CD14-positive monocyte (primary cell): ENCODE measurements at regions not wholly inside any gene's neighbourhood (a gene's known extent, or its start where the extent isn't known, plus 50 kb on each side); places are given as distances from the start of the nearest gene placed in this dataset.

Experiments
- DNase-seq, 3 donors: peaks; one replicate each; pipeline ENCODE4 v3.0.0-alpha.2; 2011 to 2022
- H2AFZ ChIP-seq: 2 replicates; pipeline ENCODE4 v1.6.0; 2012; ENCODE audit warnings: mild to moderate bottlenecking, low read depth, low read length, inconsistent platforms; ENCODE audit not compliant: insufficient read depth, poor library complexity, severe bottlenecking
- H3K27ac ChIP-seq, 2 donors: 1 replicate in 1 of 2; 2 replicates in 1 of 2; pipeline ENCODE4 v1.5.1; 2012 to 2013; ENCODE audit warnings: low read length in 2 of 2, control low read depth in 1 of 2, inconsistent platforms in 1 of 2, low read depth in 1 of 2, mild to moderate bottlenecking in 1 of 2
- H3K27me3 ChIP-seq, 2 donors: one replicate each; pipeline versions ENCODE4 v1.6.0 to v1.6.1; 2011 to 2013; ENCODE audit warnings: low read length in 2 of 2; ENCODE audit not compliant: control insufficient read depth in 2 of 2, insufficient read depth in 2 of 2
- H3K36me3 ChIP-seq, 2 donors: replicated peaks in 1 of 2; 1 replicate in 1 of 2; 2 replicates in 1 of 2; pipeline versions ENCODE4 v1.5.1 to v1.6.1; 2012 to 2013; ENCODE audit warnings: low read length in 2 of 2, control low read depth in 1 of 2, inconsistent platforms in 1 of 2, mild to moderate bottlenecking in 1 of 2; ENCODE audit not compliant: insufficient read depth in 2 of 2, control insufficient read depth in 1 of 2
- H3K4me1 ChIP-seq, 2 donors: 1 replicate in 1 of 2; 2 replicates in 1 of 2; pipeline versions ENCODE4 v1.5.1 to v1.6.1; 2012 to 2013; ENCODE audit warnings: low read length in 2 of 2, control low read depth in 1 of 2, inconsistent platforms in 1 of 2, mild to moderate bottlenecking in 1 of 2, moderate library complexity in 1 of 2; ENCODE audit not compliant: insufficient read depth in 2 of 2, control insufficient read depth in 1 of 2
- H3K4me2 ChIP-seq: replicated peaks from 2 replicates; pipeline ENCODE3; 2012; ENCODE audit warnings: low read length, moderate library complexity, mild to moderate bottlenecking; ENCODE audit not compliant: poor library complexity, severe bottlenecking; ENCODE audit errors: extremely low read depth
- H3K4me3 ChIP-seq, 3 experiments: fragments of 200-600 bp in 1 of 3; sonication (generic) in 1 of 3; replicated peaks in 1 of 3; 1 replicate in 2 of 3; 2 replicates in 1 of 3; pipeline ENCODE4 v1.5.1; 2011 to 2013; ENCODE audit warnings: low read length in 3 of 3, mild to moderate bottlenecking in 3 of 3, control low read depth in 2 of 3, low read depth in 2 of 3, inconsistent platforms in 1 of 3, moderate library complexity in 1 of 3
- H3K79me2 ChIP-seq: 2 replicates; pipeline ENCODE4 v1.6.0; 2012; ENCODE audit warnings: mild to moderate bottlenecking, control low read depth, inconsistent platforms, low read length, moderate library complexity; ENCODE audit not compliant: insufficient read depth
- H3K9ac ChIP-seq: 2 replicates; pipeline ENCODE4 v1.6.0; 2017; ENCODE audit warnings: low read length, mild to moderate bottlenecking; ENCODE audit not compliant: insufficient read depth, poor library complexity, severe bottlenecking
- H3K9me3 ChIP-seq, 2 donors: replicated peaks in 1 of 2; 1 replicate in 1 of 2; 2 replicates in 1 of 2; pipeline versions ENCODE4 v1.5.1 to v1.6.1; 2012 to 2013; ENCODE audit warnings: low read length in 2 of 2, control low read depth in 1 of 2; ENCODE audit not compliant: control insufficient read depth in 1 of 2, insufficient read depth in 1 of 2
- H4K20me1 ChIP-seq: 2 replicates; pipeline ENCODE4 v1.6.0; 2012; ENCODE audit warnings: mild to moderate bottlenecking, low read length, control low read depth, moderate library complexity; ENCODE audit not compliant: insufficient read depth
- H3K27ac Mint-ChIP-seq, 7 donors: one replicate each; pipeline ENCODE4 v1.8.0; 2020; ENCODE audit warnings: mild to moderate bottlenecking in 7 of 7, mixed read lengths in 7 of 7, moderate library complexity in 6 of 7, inconsistent platforms in 2 of 7
- H3K27me3 Mint-ChIP-seq, 3 donors: one replicate each; pipeline ENCODE4 v1.8.0; 2021 to 2022; ENCODE audit warnings: low read depth in 3 of 3, mild to moderate bottlenecking in 3 of 3, mixed read lengths in 3 of 3, moderate library complexity in 3 of 3, inconsistent platforms in 1 of 3
- H3K36me3 Mint-ChIP-seq, 2 donors: one replicate each; pipeline ENCODE4 v1.8.0; 2020; ENCODE audit warnings: mixed read lengths in 2 of 2, inconsistent platforms in 1 of 2, mild to moderate bottlenecking in 1 of 2
- H3K4me1 Mint-ChIP-seq: one replicate; pipeline ENCODE4 v1.8.0; 2020; ENCODE audit warnings: mild to moderate bottlenecking, mixed read lengths
- H3K4me3 Mint-ChIP-seq, 2 donors: one replicate each; pipeline ENCODE4 v1.8.0; 2020; ENCODE audit warnings: mild to moderate bottlenecking in 2 of 2, mixed read lengths in 2 of 2, moderate library complexity in 1 of 2
- H3K9me3 Mint-ChIP-seq, 7 donors: one replicate each; pipeline ENCODE4 v1.8.0; 2020 to 2022; ENCODE audit warnings: mixed read lengths in 7 of 7, mild to moderate bottlenecking in 6 of 7, moderate library complexity in 6 of 7, inconsistent platforms in 2 of 7
- WGBS: methylation state at CpG from one replicate; pipeline ENCODE4 v1.1.5; 2013; ENCODE audit warnings: missing lambda C conversion rate; ENCODE audit not compliant: insufficient coverage; 5-methylcytosine and 5-hydroxymethylcytosine counted together
- intact Hi-C, 2 donors: fragments of 100-400 bp; cut with micrococcal nuclease; formaldehyde crosslinking; loops; one replicate each; pipeline versions ENCODE4 v1.15.0 to v1.15.1; 2023
- TF ChIP-seq, protein P1 (sequence below): fragments of 200-600 bp; IDR thresholded peaks from one replicate; pipeline ENCODE4 v1.8.0; 2022; ENCODE audit warnings: antibody characterized with exemption, mild to moderate bottlenecking

DNA sequence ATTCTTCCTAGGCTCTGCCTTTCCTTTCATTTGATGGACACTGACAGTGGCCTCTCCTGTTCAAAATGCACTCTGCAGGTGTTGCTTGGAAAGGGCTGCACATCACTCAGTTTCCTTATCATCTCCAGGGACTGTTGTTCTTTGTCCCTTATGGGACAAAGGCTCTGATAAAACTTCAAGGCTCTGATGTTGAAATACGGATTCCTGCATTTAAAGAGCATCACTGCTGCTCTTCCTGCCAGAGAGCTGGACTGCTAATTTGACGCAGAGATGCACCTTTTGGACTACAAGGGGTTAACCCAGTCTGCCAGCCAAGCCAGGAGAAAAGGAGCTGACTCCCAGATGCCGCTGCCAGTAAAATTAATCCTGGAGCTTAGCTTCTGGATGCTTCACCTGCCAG, 952.1 kb downstream of the DIAPH3 start:
- H3K9me3 Mint-ChIP-seq = peaks cover 0 to 1% (median 0%) of the 10 kb centered on the region in 7 donors
- Histone ChIP-seq H3K4me1 (no peaks in the 10 kb centered on the region), H3K27me3 (no peaks in the 10 kb centered on the region), H3K9me3 (no peaks in the 10 kb centered on the region), H2AFZ (no peak overlapping the region), H3K36me3 (no peaks in the 10 kb centered on the region), H3K27ac (no peak overlapping the region), H3K4me3 (no peak overlapping the region), H3K79me2 (no peaks in the 10 kb centered on the region), H3K4me2 (no peak overlapping the region), H3K9ac (no peak overlapping the region), H4K20me1 (no peaks in the 10 kb centered on the region)
- WGBS = 92% methylated on average over 3 of the region's 3 CpGs
- no peak overlapping the region for H3K4me3 Mint-ChIP-seq
- H3K27me3 Mint-ChIP-seq = peaks cover 1 to 2% (median 1%) of the 10 kb centered on the region in 3 donors
- H3K4me1 Mint-ChIP-seq = no peaks in the 10 kb centered on the region
- intact Hi-C loops = no loop called here
- DNase-seq = no peak
- no peaks in the 10 kb centered on the region for H3K36me3 Mint-ChIP-seq
- TF ChIP-seq, protein P1, sequence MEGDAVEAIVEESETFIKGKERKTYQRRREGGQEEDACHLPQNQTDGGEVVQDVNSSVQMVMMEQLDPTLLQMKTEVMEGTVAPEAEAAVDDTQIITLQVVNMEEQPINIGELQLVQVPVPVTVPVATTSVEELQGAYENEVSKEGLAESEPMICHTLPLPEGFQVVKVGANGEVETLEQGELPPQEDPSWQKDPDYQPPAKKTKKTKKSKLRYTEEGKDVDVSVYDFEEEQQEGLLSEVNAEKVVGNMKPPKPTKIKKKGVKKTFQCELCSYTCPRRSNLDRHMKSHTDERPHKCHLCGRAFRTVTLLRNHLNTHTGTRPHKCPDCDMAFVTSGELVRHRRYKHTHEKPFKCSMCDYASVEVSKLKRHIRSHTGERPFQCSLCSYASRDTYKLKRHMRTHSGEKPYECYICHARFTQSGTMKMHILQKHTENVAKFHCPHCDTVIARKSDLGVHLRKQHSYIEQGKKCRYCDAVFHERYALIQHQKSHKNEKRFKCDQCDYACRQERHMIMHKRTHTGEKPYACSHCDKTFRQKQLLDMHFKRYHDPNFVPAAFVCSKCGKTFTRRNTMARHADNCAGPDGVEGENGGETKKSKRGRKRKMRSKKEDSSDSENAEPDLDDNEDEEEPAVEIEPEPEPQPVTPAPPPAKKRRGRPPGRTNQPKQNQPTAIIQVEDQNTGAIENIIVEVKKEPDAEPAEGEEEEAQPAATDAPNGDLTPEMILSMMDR = no peak
- no peak overlapping the region for H3K27ac Mint-ChIP-seq

DNA sequence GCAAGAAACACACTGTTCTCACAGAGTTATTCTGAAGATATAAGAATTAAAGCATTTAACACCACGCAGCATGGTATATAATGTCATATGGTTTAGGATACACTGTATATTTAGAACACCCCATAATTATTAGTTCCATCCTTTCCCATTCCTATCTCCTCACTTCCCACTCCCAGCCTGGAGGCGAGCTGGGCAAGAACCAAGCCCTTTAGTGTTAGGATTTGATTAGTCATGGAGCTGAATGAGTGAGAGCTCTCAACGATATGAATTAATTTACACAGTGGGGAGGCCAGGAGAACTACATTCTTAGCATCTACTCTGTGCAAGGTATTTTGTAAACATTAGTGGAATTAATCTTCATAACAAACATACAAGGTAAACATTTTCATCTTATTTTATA, 934.3 kb downstream of the DIAPH3 start:
- Histone ChIP-seq H3K79me2 (no peaks in the 10 kb centered on the region), H3K27ac (no peak overlapping the region), H3K4me2 (no peak overlapping the region), H3K4me3 (no peak overlapping the region), H2AFZ (no peak overlapping the region), H4K20me1 (no peaks in the 10 kb centered on the region), H3K27me3 (no peaks in the 10 kb centered on the region), H3K4me1 (no peaks in the 10 kb centered on the region), H3K36me3 (no peaks in the 10 kb centered on the region), H3K9ac (no peak overlapping the region), H3K9me3 (peaks cover 0 to 4% of the 10 kb centered on the region in 2 donors)
- Mint-ChIP-seq H3K36me3 (no peaks in the 10 kb centered on the region), H3K4me1 (no peaks in the 10 kb centered on the region), H3K27me3 (peaks cover 1 to 2% (median 2%) of the 10 kb centered on the region in 3 donors), H3K4me3 (no peak overlapping the region), H3K9me3 (peaks cover 0 to 7% (median 4%) of the 10 kb centered on the region in 7 donors), H3K27ac (no peak overlapping the region)
- DNase-seq = no peak
- TF ChIP-seq, protein P1 = no peak
- intact Hi-C loops = no loop called here
- WGBS = no CpG with 5 or more reads among the region's 3 CpGs
